ENCODE measurements at regions not wholly inside any gene's neighbourhood (a gene's known extent, or its start where the extent isn't known, plus 50 kb on each side); places are given as distances from the start of the nearest gene placed in this dataset.

GRCh38 chr1:82044536-82044935 is 243.8 kb downstream of the ADGRL2 start:
- TF ChIP-seq POLR2A (IDR thresholded peaks at IDR 0.05; ENCODE audit: low read depth) (no peak), POLR2AphosphoS5 (IDR thresholded peaks at IDR 0.05) (no peak)
